WTC11 (cell line): ENCODE measurements at regions not wholly inside any gene's neighbourhood (a gene's known extent, or its start where the extent isn't known, plus 50 kb on each side); places are given as distances from the start of the nearest gene placed in this dataset.

Experiments
- ATAC-seq: fragments of 200-7000 bp; cut with Tn5 transposase; 2 replicates; pipeline ENCODE4 v1.10.0; 2021; ENCODE audit warnings: mild to moderate bottlenecking, moderate library complexity
- CTCF ChIA-PET: fragments of 300-600 bp; sonication (Branson Sonifier 250); formaldehyde crosslinking; loops from one replicate; lab custom pipeline; 2021; ENCODE audit warnings: antibody characterized with exemption; lab: Charles Lee
- POLR2A ChIA-PET: fragments of 350-600 bp; sonication (Branson Sonifier 250); formaldehyde crosslinking; loops from one replicate; lab custom pipeline; 2021; ENCODE audit warnings: antibody characterized with exemption; lab: Charles Lee
- DNase-seq: peaks from one replicate; pipeline ENCODE4 v3.0.0; 2021; ENCODE audit warnings: low spot score
- H3K27ac Mint-ChIP-seq: 2 replicates; pipeline ENCODE4 v1.8.0; 2021; ENCODE audit warnings: mixed read lengths
- H3K27me3 Mint-ChIP-seq: 2 replicates; pipeline ENCODE4 v1.8.0; 2021; ENCODE audit warnings: low read depth, mild to moderate bottlenecking, moderate library complexity, mixed read lengths
- H3K36me3 Mint-ChIP-seq: 2 replicates; pipeline ENCODE4 v1.8.0; 2021; ENCODE audit warnings: mixed read lengths
- H3K4me1 Mint-ChIP-seq: 2 replicates; pipeline ENCODE4 v1.8.0; 2022; ENCODE audit warnings: mixed read lengths
- H3K4me3 Mint-ChIP-seq: 2 replicates; pipeline ENCODE4 v1.8.0; 2021; ENCODE audit warnings: mild to moderate bottlenecking, moderate library complexity, mixed read lengths
- H3K9me3 Mint-ChIP-seq: 2 replicates; pipeline ENCODE4 v1.8.0; 2021; ENCODE audit warnings: mixed read lengths
- ATF3 ChIP-seq: sonication (generic); formaldehyde crosslinking; conservative IDR thresholded peaks from 2 replicates; pipeline ENCODE4 v1.8.1; 2022; ENCODE audit warnings: mild to moderate bottlenecking, missing genetic modification reagents
- CREB1 ChIP-seq: sonication (generic); formaldehyde crosslinking; IDR thresholded peaks from 2 replicates; pipeline ENCODE4 v1.8.0; 2023; ENCODE audit warnings: mild to moderate bottlenecking, missing genetic modification reagents
- E2F5 ChIP-seq: sonication (generic); formaldehyde crosslinking; IDR thresholded peaks from 2 replicates; pipeline ENCODE4 v1.8.1; 2022; ENCODE audit warnings: mild to moderate bottlenecking, moderate library complexity, missing genetic modification reagents
- EMX1 ChIP-seq: fragments of 250-450 bp; sonication (Bioruptor Pico); IDR thresholded peaks from 2 replicates; pipeline ENCODE4 v1.8.0; 2021; ENCODE audit warnings: mild to moderate bottlenecking
- ERG ChIP-seq: fragments of 250-450 bp; sonication (Bioruptor Pico); IDR thresholded peaks from 2 replicates; pipeline ENCODE4 v1.8.0; 2021; ENCODE audit warnings: mild to moderate bottlenecking
- FOXK1 ChIP-seq: sonication (generic); formaldehyde crosslinking; IDR thresholded peaks from 2 replicates; pipeline ENCODE4 v1.8.0; 2022; ENCODE audit warnings: mild to moderate bottlenecking, moderate library complexity, missing genetic modification reagents
- FOXP1 ChIP-seq: sonication (generic); formaldehyde crosslinking; IDR thresholded peaks from 2 replicates; pipeline ENCODE4 v1.8.0; 2022; ENCODE audit warnings: missing genetic modification reagents, mild to moderate bottlenecking, moderate library complexity, borderline replicate concordance
- IRF2 ChIP-seq: sonication (generic); formaldehyde crosslinking; IDR thresholded peaks from 2 replicates; pipeline ENCODE4 v1.8.0; 2022; ENCODE audit warnings: low read depth, missing genetic modification reagents, borderline replicate concordance
- MYBL2 ChIP-seq: sonication (generic); formaldehyde crosslinking; IDR thresholded peaks from 2 replicates; pipeline ENCODE4 v1.8.1; 2023; ENCODE audit warnings: mild to moderate bottlenecking, moderate library complexity, missing genetic modification reagents
- PRDM15 ChIP-seq: sonication (generic); formaldehyde crosslinking; IDR thresholded peaks from 2 replicates; pipeline ENCODE4 v1.8.0; 2022; ENCODE audit warnings: missing genetic modification reagents
- PRRX2 ChIP-seq: fragments of 250-450 bp; sonication (Bioruptor Pico); IDR thresholded peaks from 2 replicates; pipeline ENCODE4 v1.8.0; 2021; ENCODE audit warnings: mild to moderate bottlenecking
- RORB ChIP-seq: fragments of 250-450 bp; sonication (Bioruptor Pico); IDR thresholded peaks from 2 replicates; pipeline ENCODE4 v1.9.0; 2021; ENCODE audit warnings: mild to moderate bottlenecking
- SMAD3 ChIP-seq: sonication (generic); formaldehyde crosslinking; IDR thresholded peaks from 2 replicates; pipeline ENCODE4 v1.8.0; 2022; ENCODE audit warnings: missing genetic modification reagents, mild to moderate bottlenecking, borderline replicate concordance
- ZNF317 ChIP-seq: sonication (generic); formaldehyde crosslinking; IDR thresholded peaks from 2 replicates; pipeline ENCODE4 v1.8.1; 2023; ENCODE audit warnings: low read depth, mild to moderate bottlenecking, moderate library complexity, missing genetic modification reagents, borderline replicate concordance
- ZNF416 ChIP-seq: fragments of 250-450 bp; sonication (Bioruptor Pico); IDR thresholded peaks from 2 replicates; pipeline ENCODE4 v1.9.0; 2021; ENCODE audit warnings: mild to moderate bottlenecking, inconsistent platforms
- ZNF671 ChIP-seq: fragments of 250-450 bp; sonication (Bioruptor Pico); IDR thresholded peaks from 2 replicates; pipeline ENCODE4 v1.8.0; 2021; ENCODE audit warnings: mild to moderate bottlenecking
- TF ChIP-seq, protein P1 (sequence below): sonication (generic); formaldehyde crosslinking; IDR thresholded peaks from 2 replicates; pipeline ENCODE4 v1.8.0; 2022; ENCODE audit warnings: mild to moderate bottlenecking, missing genetic modification reagents
- TF ChIP-seq, protein P2 (sequence below): sonication (generic); formaldehyde crosslinking; IDR thresholded peaks from 2 replicates; pipeline ENCODE4 v1.8.1; 2023; ENCODE audit warnings: mild to moderate bottlenecking, missing genetic modification reagents, moderate library complexity
- TF ChIP-seq, protein P3 (sequence below): fragments of 250-450 bp; sonication (Bioruptor Pico); IDR thresholded peaks from 2 replicates; pipeline ENCODE4 v2.1.2; 2022; ENCODE audit warnings: mild to moderate bottlenecking, moderate library complexity
- TF ChIP-seq, protein P4 (sequence below): fragments of 250-450 bp; sonication (Bioruptor Pico); conservative IDR thresholded peaks from 2 replicates; pipeline ENCODE4 v1.9.0; 2021; ENCODE audit warnings: mild to moderate bottlenecking
- TF ChIP-seq, protein P5 (sequence below): sonication (generic); formaldehyde crosslinking; IDR thresholded peaks from 2 replicates; pipeline ENCODE4 v1.8.0; 2022; ENCODE audit warnings: mild to moderate bottlenecking, missing genetic modification reagents
- TF ChIP-seq, protein P6 (sequence below): fragments of 250-450 bp; sonication (Bioruptor Pico); IDR thresholded peaks from 2 replicates; pipeline ENCODE4 v1.9.0; 2021; ENCODE audit warnings: moderate library complexity, mild to moderate bottlenecking, inconsistent platforms, borderline replicate concordance

DNA sequence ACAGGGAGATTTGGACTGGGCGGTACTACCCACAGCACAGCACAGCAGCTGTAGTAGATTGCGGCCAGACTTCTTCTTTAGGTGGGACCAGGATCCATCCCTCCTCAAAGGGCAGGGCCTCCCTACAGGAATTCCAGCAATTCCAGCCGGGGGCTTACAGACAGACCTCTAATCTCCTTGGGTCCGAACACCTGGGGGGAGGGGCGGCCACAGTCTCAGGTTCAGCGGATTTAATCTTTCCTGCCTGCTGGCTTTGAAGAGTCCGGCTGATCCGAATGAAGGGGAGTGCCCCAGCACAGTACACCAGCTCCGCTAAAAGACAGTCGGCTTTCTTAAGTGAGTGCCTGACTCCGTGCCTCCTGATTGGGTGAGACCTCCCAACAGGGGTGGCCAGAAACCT lies 1708.5 kb downstream of the BRINP3 start:
- TF ChIP-seq ZNF671 (CRISPR knock-in tag) (no peak), ZNF317 (CRISPR knock-in tag) (no peak), ERG (CRISPR knock-in tag) (no peak), MYBL2 (CRISPR knock-in tag) (no peak), FOXK1 (no peak), RORB (CRISPR knock-in tag) (no peak), PRDM15 (CRISPR knock-in tag) (no peak), IRF2 (no peak)
- TF ChIP-seq, protein P1, sequence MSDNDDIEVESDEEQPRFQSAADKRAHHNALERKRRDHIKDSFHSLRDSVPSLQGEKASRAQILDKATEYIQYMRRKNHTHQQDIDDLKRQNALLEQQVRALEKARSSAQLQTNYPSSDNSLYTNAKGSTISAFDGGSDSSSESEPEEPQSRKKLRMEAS, result no peak
- peak; percentile 61 for DNase-seq
- ChIA-PET POLR2A (no interaction called here), CTCF (interaction anchor here (1.4 kb wide), 1 partner anchor 13 kb away, joined by 6 read pairs; no protein-coding TSS in a partner anchor)
- H3K27ac Mint-ChIP-seq, result no peak overlapping the region
- H3K4me3 Mint-ChIP-seq, result no peak overlapping the region
- H3K4me1 Mint-ChIP-seq, result peaks cover 23% of the 10 kb centered on the region
- ATAC-seq, result peak; percentile 94
- peaks cover 29% of the 10 kb centered on the region for H3K9me3 Mint-ChIP-seq
- peaks cover 10% of the 10 kb centered on the region for H3K36me3 Mint-ChIP-seq
- no peaks in the 10 kb centered on the region for H3K27me3 Mint-ChIP-seq

GRCh38 chr1:188769936-188770335 lies 1707.7 kb downstream of the BRINP3 start:
- peaks cover 37% of the 10 kb centered on the region for H3K9me3 Mint-ChIP-seq
- no peak overlapping the region for H3K27ac Mint-ChIP-seq
- CTCF ChIA-PET, result interaction anchor here (1.4 kb wide), 1 partner anchor 12 kb away, joined by 6 read pairs; no protein-coding TSS in a partner anchor
- H3K36me3 Mint-ChIP-seq, result peaks cover 10% of the 10 kb centered on the region
- POLR2A ChIA-PET, result no interaction called here
- peaks cover 23% of the 10 kb centered on the region for H3K4me1 Mint-ChIP-seq
- DNase-seq (no peak), ATAC-seq (no peak)
- no peaks in the 10 kb centered on the region for H3K27me3 Mint-ChIP-seq
- no peak overlapping the region for H3K4me3 Mint-ChIP-seq
- TF ChIP-seq, protein P2, sequence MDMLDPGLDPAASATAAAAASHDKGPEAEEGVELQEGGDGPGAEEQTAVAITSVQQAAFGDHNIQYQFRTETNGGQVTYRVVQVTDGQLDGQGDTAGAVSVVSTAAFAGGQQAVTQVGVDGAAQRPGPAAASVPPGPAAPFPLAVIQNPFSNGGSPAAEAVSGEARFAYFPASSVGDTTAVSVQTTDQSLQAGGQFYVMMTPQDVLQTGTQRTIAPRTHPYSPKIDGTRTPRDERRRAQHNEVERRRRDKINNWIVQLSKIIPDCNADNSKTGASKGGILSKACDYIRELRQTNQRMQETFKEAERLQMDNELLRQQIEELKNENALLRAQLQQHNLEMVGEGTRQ (CRISPR knock-in tag), result no peak
- TF ChIP-seq EMX1 (no peak), E2F5 (CRISPR knock-in tag) (no peak), CREB1 (no peak), SMAD3 (CRISPR knock-in tag) (no peak), FOXP1 (CRISPR knock-in tag) (no peak), PRRX2 (no peak), ATF3 (CRISPR knock-in tag) (no peak), ZNF416 (CRISPR knock-in tag) (no peak)
- TF ChIP-seq, protein P3, sequence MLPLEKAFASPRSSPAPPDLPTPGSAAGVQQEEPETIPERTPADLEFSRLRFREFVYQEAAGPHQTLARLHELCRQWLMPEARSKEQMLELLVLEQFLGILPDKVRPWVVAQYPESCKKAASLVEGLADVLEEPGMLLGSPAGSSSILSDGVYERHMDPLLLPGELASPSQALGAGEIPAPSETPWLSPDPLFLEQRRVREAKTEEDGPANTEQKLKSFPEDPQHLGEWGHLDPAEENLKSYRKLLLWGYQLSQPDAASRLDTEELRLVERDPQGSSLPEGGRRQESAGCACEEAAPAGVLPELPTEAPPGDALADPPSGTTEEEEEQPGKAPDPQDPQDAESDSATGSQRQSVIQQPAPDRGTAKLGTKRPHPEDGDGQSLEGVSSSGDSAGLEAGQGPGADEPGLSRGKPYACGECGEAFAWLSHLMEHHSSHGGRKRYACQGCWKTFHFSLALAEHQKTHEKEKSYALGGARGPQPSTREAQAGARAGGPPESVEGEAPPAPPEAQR (CRISPR knock-in tag), result no peak
- TF ChIP-seq, protein P1, result no peak
- TF ChIP-seq, protein P4, sequence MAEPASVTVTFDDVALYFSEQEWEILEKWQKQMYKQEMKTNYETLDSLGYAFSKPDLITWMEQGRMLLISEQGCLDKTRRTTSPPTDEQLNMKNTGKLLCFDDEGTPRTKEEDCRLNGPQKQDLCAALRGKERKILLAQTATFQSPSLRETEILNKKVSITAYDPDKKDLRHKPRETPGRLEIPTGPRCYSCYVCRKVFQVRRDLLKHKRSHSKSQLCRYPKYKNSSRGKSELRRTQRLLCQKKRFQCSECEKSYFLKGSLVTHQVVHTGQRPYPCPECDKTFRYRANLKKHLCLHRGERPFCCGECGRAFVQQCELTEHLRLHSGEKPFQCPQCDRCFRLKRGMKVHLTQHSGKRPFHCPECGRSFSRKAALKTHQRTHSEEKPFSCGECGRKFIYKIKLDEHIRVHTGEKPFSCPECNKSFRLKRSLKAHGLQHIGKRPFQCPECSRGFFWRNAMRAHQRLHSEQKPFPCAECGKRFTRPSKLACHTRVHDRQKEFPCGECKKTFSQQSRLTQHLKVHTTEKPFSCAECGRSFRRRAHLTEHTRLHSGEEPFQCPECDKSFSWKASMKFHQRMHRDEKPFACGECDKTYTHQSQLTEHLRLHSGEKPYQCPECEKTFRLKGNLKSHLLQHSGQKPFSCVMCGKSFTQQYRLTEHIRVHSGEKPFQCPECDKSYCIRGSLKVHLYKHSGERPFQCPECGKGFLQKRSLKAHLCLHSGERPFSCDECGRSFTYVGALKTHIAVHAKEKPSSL (CRISPR knock-in tag), result no peak
- TF ChIP-seq, protein P5, sequence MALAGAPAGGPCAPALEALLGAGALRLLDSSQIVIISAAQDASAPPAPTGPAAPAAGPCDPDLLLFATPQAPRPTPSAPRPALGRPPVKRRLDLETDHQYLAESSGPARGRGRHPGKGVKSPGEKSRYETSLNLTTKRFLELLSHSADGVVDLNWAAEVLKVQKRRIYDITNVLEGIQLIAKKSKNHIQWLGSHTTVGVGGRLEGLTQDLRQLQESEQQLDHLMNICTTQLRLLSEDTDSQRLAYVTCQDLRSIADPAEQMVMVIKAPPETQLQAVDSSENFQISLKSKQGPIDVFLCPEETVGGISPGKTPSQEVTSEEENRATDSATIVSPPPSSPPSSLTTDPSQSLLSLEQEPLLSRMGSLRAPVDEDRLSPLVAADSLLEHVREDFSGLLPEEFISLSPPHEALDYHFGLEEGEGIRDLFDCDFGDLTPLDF, result no peak
- TF ChIP-seq, protein P6, sequence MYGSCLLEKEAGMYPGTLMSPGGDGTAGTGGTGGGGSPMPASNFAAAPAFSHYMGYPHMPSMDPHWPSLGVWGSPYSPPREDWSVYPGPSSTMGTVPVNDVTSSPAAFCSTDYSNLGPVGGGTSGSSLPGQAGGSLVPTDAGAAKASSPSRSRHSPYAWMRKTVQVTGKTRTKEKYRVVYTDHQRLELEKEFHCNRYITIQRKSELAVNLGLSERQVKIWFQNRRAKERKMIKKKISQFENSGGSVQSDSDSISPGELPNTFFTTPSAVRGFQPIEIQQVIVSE (CRISPR knock-in tag), result no peak
